ENCODE measurements at regions not wholly inside any gene's neighbourhood (a gene's known extent, or its start where the extent isn't known, plus 50 kb on each side); places are given as distances from the start of the nearest gene placed in this dataset.

DNA sequence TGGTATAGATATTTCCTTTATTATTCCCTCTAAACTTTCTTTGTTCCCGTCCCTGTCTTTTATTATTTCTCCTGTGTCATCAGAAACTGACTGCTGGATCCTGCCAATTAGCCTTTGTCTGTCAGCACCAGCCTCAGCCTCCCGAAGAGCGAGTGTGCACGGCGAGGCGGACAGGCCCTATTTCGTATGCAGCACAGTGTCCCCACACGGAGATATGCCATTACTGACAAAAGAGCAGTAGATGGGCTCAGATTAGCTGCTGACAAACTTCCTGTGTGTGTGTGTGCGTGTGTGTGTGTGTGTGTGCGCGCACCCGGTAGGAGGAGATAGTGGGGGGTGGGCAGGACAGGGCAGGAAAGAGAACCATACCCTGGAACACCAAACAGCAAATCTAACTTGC, 99.5 kb upstream of the ZFP64 start:
- DNase-seq, result no peak

GRCh38 chr20:52290569-52290968, 99.0 kb upstream of the ZFP64 start:
- no peak for DNase-seq

GRCh38 chr20:52289956-52290565, 98.5 kb upstream of the ZFP64 start:
- DNase-seq, result no peak

GRCh38 chr20:52280407-52280806, 88.8 kb upstream of the ZFP64 start:
- no peak for DNase-seq

DNA sequence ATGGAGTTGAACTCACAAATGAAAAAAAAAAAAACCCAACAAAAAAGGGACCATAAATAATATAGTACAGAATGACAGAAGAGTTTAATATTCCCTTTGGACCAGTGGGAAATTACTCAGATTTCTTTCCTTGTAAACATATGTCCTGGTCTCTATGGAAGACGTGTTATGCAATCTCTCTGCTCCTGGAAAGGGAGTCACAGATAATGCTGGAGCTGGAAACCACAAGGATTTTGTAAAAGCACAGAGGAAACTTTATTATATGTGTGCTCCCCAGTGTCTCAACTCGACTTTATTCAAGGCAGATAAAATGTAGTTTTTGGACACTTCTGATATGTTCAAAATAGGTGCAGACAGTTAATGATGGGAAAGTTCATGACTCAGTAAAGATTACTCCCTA, 88.1 kb upstream of the ZFP64 start:
- DNase-seq, result no peak

GRCh38 chr20:52275181-52275691, 83.7 kb upstream of the ZFP64 start:
- DNase-seq, result no peak

DNA sequence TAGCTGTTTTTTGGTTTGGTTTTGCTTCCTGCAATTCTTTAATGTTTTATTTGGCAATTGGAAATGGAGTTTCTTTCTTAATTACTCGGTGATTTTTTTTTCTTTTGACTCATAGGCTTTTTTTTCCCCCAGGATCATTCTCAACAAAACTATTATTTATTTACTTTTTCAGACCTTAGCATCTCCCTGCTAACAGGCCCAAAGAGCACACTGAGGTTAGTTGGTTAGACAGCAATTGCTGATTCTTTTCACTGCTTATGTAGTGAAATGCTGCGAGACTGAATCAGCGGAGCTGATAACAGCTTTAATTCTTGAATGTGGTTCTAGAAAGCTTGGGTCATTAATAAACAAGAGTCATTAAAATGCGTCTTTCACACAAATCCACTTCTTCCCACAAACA, 79.1 kb upstream of the ZFP64 start:
- DNase-seq, result no peak

DNA sequence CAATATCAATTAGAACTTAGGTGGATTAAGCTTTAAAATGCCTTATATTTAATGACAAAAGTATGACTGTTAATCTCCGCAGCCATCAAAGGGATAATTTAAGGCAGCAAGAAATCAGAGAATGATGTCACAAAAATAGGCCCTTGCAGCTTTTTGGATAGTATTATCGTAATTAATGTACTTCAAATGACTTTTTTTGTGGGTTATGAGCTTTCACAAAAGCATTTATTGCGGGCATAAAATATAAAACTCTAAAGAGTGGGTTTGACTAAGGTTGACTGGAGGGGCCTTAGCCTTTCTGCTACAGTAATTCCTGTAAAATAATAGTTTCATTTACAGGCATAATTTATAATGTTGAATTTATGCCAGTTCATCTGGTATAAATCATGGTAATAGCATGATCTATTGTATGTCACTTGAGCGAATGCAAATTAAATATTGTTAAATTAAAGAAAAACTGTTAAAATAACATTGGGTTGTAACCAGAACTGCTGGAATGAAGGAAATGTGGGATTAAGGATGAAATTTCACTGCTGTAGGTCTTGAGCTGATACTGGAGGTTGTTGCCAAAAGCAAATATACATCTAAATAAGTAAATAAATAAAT, 78.5 kb upstream of the ZFP64 start:
- no peak for DNase-seq

DNA sequence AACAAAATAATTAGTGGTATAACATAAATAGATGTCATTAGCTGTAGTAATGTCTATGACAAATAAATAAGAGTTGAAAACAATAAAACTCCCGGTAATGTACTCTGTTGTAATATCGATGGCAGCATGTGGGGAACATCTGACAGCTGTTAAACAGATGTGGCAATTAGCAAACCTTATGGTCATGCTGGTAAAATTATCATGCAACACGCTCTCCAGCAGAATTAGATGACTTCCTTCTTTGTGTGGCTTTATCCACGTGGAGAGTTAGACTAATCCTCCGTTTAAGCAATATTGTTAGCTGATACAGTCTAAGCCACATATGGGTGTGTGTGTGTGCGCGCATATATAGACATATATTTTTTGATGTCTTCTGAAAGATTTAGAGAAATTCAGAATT, 77.7 kb upstream of the ZFP64 start:
- no peak for DNase-seq

DNA sequence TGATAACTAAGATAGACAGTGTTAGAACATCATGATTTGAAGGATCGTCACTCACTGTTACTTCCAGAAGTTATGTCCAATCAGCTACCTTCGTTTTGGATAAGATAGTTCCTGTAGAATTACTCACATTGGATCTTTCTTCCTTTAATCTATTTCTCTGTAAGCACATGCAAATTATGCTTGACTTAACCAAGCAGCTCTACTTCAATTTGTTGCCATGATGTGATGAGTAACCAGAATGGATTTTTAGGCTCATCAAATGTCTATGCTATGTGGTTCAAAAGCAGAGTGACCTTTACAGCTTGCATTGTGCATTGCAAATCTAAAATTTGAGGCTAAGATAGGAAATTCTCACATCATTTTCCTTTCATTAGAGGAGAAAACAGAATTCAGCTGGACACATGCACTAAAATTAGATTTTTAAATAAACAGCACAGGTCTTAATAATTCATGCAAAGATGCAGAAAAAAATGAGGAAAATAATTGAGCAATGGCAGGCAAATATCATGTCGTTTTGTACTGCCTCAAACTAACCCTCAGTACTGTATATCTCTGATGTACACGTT, 76.7 kb upstream of the ZFP64 start:
- no peak for DNase-seq

DNA sequence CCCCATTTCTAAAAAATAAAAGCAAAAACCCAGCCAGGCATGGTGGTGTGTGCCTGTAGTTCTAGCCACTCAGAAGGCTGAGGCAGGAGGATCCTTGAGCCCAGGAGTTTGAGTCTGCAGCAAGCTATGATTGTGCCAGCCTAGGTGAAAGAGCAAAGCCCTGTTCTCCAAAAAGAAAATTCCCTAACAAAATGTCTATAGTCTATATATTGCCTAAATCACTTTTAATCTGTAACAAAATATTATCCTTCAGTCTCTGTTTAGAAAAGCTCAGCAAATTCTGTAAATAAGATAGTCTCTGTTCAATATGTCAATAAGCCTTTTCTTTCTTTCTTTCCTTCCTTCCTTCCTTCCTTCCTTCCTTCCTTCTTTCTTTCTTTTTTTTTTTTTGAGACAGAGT, 75.8 kb upstream of the ZFP64 start:
- no peak for DNase-seq

DNA sequence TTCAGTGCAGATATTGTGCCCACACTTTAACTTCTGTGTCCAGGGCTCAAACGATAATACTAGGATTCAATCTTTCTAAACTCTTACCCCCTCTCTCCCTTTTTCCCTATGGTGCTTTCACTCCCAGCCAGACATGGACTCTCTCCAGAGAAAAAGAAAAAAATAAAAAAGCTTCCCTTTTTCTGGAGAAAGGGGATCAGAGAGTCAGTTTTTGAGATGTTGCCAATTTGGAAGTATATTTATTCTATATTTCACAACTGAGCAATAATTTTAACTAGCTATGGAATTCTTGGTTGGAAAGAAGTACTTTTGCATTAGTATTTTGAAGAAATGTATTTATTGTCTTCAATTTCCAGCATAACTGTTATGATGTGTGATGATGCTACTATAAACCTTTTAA, 72.2 kb upstream of the ZFP64 start:
- DNase-seq, result no peak

GRCh38 chr20:52261792-52262191, 70.2 kb upstream of the ZFP64 start:
- DNase-seq, result no peak

DNA sequence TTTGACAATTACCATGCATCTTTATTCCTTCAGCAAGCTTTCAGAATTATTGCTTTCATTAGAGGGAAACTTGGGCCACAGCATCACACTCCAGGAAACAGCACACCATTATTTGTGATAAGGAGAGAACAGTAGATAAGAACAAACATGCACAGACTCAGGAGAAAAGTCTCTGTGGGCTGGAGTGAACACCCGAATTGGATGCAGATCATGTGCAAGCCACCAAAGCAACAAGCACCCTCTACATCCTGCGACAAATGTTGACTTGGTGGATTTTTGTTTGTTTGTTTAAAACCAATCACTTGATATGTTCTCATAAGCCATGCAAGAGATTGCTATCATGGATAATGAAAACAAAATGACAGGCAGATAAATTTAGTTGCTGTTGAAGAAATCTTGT, 67.7 kb upstream of the ZFP64 start:
- no peak for DNase-seq

- DNase-seq, result no peak
Observed at GRCh38 chr20:52256454-52256853, 64.9 kb upstream of the ZFP64 start.

GRCh38 chr20:52252664-52253063, 61.1 kb upstream of the ZFP64 start:
- no peak for DNase-seq

GRCh38 chr20:52251827-52252226, 60.2 kb upstream of the ZFP64 start:
- no peak for DNase-seq

GRCh38 chr20:52251136-52251700, 59.6 kb upstream of the ZFP64 start:
- no peak for DNase-seq

DNA sequence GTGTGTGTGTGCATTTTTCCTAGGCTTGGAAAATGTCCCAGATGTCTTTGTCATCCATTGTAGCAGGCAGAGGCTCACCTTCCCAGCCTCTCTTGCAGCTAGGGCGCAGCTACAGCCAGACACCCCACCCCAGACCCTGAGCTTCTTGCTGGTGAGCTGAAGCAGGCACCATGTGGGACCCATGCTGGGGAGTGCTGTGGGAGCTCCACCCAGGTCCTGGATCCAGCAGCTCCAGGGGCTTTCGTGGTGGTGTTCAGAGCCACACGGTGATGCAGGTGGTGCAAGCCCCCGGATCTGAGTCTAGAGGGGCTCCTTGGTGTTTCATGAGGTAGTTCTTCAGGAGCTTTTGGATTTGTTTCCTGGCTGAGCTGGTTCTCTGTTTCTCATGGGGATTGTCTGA, 56.0 kb upstream of the ZFP64 start:
- no peak for DNase-seq

- DNase-seq, result no peak
Observed at GRCh38 chr20:52246366-52246765, 54.8 kb upstream of the ZFP64 start.

- DNase-seq, result no peak
Observed at GRCh38 chr20:52244702-52245101, 53.1 kb upstream of the ZFP64 start.

DNA sequence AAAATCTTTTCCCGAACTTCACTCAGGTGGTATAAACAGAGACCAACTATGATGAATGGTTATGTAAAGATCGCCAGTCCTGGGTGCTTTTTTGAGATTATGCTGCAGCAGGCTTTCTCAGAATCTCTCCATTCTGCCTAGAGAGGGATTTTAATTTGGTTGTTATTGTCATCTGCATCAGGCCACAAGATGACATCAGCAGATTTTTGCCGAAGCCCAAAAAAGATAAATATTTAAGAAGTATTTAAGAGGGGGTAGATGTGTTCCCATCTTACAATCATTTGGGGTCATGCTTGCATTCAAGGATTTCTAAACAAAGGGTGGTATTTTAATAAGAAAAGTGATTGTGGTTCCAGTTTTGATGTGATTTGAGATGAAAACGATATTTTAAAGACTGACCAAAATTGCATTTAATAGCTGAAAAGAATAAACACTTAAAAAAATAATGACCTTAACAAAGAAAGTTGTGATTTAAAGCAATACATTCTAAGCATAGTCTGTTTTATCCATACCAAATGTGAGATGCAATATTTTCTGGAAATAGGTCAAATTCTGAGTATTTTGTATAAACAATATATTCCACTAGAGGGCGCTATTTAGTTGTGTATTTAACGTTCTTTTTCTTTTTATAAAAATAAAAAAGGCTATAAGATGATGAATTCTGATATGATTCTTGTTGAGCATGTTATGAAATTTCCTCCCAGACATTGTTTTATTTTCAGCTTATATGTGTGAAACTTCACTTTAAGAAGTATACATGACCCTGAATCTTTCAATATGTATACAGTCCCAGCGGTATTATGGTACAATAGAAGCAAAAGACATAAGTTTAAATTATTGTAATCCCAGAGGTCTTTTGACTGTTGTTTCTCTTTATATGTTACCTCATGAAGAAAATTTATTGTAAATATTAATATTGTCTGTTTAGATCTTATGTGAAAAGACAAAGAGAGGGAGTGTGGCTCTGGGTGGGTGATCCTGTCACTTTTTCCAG, 51.0 kb upstream of the ZFP64 start:
- DNase-seq, result peak in 1 of 2 donors; percentile 9
